Caki2 (cell line): ENCODE measurements at regions not wholly inside any gene's neighbourhood (a gene's known extent, or its start where the extent isn't known, plus 50 kb on each side); places are given as distances from the start of the nearest gene placed in this dataset.
A peak's percentile ranks its signal among the peaks of the same experiment; 100 is the strongest.
"Not testable (repeated sequence)": the region's sequence is repeated elsewhere in the genome, so short reads cannot be mapped to it uniquely, and the experiment has no call there.

Experiments
- DNase-seq: peaks from one replicate; pipeline ENCODE4 v3.0.0-alpha.2; 2015; ENCODE audit warnings: low read depth
- in situ Hi-C: cut with HindIII; loops from 2 replicates; pipeline ENCODE4 v1.10.0; 2016; ENCODE audit warnings: low sequenced_read_pairs, low pct_unique_long_range_greater_than_20kb, mixed read lengths

DNA sequence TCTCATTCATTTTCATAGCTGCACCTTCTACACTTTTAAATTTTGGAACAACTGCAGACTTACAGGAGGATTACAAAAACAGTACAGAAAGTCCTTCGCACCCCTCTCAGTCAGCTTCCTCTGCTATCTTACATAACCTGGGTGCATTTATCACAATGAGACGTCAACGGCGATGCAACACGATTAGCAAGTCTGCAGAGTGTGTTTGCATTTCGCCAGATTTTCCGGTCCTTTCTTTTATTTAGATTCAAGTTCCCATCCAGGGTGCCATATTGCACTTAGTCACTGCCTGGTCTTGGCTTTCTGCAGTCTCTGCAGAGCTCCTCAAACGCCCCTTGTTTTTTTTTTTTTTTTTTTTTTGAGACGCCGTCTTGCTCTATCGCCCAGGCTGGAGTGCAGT, 85.9 kb downstream of the ASMT start:
- DNase-seq, result no peak
- in situ Hi-C loops, result no loop called here

DNA sequence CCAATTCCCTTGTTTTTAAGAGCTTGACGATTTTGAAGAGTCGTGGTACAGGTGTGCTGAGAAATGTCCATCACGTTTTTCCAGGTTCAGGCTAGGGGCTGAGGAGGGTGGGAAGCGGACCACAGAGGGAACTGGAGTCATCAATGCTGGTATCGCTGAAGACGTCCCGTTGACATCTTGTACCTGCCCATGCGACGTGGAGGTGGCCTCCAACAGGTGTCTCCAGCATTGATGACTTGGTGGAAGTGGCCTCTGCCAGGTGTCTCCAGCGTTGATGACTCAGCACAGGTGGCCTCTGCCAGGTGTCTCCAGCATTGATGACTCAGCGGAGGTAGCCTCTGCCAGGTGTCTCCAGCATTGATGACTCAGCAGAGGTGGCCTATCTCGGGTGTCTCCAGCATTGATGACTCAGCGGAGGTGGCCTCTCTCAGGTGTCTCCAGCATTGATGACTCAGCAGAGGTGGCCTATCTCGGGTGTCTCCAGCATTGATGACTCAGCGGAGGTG, 86.6 kb downstream of the ASMT start:
- in situ Hi-C loops, DNase-seq: not testable (repeated sequence)

DNA sequence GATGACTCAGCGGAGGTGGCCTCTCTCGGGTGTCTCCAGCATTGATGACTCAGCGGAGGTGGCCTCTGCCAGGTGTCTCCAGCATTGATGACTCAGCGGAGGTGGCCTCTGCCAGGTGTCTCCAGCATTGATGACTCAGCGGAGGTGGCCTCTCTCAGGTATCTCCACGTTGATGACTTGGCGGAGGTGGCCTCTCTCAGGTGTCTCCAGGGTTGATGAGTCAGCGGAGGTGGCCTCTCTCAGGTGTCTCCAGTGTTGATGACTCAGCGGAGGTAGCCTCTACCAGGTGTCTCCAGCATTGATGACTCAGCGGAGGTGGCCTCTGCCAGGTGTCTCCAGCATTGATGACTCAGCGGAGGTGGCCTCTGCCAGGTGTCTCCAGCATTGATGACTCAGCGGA, 87.3 kb downstream of the ASMT start:
- in situ Hi-C loops, DNase-seq: not testable (repeated sequence)

DNA sequence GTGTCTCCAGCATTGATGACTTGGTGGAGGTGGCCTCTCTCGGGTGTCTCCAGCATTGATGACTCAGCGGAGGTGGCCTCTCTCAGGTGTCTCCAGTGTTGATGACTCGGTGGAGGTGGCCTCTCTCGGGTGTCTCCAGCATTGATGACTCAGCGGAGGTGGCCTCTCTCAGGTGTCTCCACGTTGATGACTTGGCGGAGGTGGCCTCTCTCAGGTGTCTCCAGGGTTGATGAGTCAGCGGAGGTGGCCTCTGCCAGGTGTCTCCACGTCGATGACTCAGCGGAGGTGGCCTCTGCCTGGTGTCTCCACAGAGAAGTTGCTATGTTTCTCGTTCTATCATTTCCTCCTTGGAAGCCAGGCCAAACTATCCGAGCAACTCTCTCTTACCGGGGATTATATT, 87.7 kb downstream of the ASMT start:
- in situ Hi-C loops, DNase-seq: not testable (repeated sequence)

DNA sequence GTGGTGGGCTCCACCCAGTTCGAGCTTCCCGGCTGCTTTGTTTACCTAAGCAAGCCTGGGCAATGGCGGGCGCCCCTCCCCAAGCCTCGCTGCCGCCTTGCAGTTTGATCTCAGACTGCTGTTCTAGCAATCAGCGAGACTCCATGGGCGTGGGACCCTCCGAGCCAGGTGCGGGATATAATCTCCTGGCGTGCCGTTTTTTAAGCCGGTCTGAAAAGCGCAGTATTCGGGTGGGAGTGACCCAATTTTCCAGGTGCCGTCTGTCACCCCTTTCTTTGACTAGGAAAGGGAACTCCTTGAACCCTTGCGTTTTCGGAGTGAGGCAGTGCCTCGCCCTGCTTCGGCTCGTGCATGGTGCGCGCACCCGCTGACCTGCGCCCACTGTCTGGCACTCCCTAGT, 94.4 kb downstream of the ASMT start:
- DNase-seq, in situ Hi-C loops: not testable (repeated sequence)

DNA sequence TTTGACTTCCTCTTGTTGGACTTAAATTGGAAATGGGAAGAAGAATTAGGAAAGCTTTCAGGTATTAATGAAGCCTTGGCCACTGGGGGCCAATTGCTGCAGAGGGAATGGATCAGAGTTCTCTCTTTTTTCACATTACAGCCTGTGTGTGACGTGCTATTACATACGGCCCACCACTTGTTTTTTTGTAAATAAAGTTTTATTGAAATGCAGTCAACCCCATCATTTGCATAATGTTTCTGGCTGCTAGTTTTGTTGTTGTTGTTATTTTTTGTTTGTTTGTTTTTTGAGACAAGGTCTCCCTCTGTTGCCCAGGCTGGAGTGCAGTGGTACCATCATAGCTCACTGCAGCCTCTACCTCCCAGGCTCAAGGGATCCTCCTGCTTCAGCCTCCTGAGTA, 98.4 kb downstream of the ASMT start:
- no peak for DNase-seq
- in situ Hi-C loops, result no loop called here

DNA sequence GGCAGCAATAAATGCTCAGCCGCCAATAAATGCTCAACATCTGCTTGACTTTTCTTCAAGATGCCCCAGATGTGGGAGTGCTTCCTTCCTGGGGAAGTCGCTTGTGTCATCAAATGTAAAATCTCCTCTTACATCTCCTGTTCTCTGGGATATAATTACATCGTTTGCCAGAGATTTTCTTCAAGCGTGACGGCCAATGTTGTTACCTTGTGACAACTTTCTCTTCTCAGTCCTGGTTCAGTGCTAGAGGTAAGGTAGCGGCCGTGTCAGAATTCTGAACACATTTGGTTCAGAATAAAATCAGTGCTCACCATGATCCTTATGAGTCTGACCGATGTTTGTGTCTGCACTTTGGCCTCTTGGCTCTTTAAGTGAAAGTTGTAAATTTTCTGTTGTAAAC, 102.5 kb downstream of the ASMT start:
- in situ Hi-C loops, result no loop called here
- no peak for DNase-seq

DNA sequence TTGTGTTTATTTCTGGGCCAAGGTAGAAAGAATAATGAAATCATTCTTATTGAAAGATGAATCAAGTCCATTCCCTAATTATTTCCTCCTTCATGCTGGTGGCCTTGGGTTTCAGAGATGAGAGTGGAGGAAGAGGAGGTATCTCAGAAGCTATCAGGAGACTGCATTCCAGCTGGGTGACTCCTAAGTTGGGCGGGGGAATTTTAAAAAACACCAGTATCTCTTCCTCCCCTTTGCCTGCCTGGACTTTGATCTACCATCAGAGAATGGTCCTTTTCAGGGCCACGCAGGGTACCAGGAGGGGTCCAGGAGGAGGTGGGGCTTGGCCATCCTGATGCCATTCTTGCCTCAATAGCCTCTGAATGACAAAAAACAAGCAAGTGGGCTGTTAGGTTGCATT, 104.4 kb downstream of the ASMT start:
- no peak for DNase-seq
- in situ Hi-C loops, result no loop called here

DNA sequence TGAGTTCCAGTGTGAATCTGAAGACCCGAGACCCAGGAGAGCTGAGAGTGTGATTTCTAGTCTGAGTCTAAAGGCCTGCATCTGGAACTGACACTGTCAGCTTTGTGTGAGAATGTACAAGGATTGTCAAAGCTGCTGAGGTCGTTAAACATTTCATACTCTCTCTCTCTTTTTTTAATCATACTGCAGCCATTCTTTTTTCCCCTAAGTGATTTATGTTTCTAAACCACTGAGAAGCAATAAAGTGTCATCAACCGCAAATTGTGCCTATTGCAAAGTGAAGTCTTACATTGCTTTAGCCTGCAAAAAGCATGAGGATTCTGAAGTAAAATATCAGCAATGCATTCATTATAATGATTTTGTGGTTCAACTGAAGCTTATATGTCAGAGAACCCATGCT, 106.0 kb downstream of the ASMT start:
- DNase-seq, result no peak
- in situ Hi-C loops, result no loop called here

DNA sequence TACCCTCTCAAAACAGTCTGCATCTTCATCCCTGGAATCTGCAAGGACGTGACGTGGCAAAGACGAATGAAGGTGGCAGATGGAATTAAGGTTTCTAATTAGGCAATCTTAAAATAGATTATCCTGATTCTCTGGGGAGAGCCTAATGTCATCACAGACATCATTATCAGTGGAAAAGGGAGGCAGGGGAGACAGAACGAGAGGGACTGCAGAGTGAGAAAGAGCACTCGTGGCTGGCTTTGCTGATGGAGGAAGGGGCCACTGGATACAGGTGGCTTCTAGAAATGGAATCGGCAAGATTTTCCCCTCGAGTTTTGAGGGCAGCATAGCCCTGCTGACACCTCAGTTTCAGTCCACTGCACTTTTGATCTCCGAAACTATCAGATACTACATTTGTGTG, 110.6 kb downstream of the ASMT start:
- no peak for DNase-seq
- in situ Hi-C loops, result no loop called here

DNA sequence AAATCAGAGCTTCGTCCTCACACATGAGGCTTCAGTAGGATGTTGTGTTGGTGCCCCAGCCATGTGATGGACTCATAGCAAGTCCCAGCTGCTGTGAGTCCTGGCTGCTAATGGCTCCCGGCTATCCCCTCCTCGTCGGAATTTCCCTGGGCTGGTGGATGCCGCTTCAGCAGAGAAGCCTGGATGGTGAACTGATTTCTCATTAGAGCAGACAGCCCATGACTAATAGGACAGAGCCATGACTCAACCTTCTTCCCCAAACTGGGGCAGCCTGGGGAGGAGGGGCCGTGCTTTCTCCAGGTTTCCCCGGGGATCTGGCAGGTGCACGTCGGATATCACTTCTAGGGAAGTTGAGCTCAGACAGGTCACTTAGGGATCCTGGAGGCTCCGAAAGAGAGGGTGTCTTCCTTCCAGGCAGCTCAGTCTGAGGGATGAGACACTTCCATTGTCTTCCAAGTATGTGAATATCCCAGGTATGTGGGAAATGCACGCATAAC, 112.7 kb downstream of the ASMT start:
- in situ Hi-C loops, result no loop called here

DNA sequence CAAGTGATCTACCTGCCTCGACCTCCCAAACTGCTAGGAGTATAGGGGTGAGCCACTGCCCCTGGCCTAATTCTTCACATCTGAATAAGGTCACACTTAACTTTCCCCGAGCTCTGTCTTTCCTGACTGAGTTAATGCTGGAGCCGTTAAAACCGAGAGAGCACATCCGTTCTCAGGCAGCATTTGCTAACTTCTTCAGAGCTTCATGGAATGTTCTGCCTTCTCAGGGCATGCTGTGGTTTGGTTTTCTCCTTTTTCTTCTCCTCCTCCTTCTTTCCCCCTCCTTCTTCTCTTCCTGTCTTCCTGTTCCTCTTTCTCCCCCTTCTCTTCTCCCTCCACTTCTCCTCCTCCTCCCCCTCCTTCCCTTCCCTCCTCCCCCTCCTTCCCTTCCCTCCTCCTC, 119.9 kb downstream of the ASMT start:
- no peak for DNase-seq
- in situ Hi-C loops, result no loop called here

More for the DNA sequence above, 112.7 kb downstream of the ASMT start:
- peak; percentile 91 for DNase-seq

DNA sequence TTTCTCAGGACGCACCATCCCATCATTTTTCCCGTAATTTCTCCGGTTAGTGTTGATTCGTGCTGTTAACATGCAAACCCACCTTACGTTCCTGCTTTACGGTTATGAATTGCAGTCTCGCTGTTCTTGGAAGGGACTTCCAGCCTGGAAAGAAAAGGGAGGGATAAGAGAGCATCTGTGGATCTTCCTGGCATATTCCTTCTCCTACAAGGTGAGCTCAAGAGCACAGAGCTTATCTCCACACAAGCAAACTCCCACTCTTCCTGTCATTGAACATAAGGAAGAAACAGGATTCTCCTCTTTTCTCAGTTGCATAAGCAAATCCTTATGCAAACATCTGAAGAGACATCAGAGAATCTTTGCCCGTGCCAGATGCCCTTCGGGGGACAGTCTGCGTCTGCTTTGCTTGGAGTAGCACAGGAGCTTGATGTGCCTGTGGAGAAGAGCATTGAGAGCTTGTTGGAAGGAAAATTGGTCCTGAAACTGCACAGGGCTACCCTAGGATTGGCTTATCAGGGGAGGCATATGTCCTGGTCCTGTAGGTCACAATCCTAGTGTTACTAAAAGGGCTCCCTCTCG, 127.0 kb downstream of the ASMT start:
- no peak for DNase-seq
- in situ Hi-C loops, result no loop called here

DNA sequence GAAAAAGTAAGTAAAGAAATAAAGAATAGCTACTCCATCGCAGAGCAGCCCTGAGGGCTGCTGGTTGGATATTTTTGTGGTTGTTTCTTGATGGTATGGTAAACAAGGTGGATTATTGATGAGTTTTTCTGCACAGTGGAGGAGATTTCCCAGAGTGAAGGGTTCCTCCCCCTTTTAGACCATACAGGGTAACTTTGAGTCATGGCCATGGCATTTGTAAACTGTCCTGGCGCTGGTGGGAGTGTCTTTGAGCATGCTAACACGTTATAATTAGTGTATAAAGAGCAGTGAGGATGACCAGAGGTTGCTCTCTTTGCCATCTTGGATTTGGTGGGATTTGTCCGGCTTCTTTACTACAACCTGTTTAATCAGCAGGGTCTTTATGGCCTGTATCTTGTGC, 128.2 kb downstream of the ASMT start:
- no peak for DNase-seq
- in situ Hi-C loops, result no loop called here

DNA sequence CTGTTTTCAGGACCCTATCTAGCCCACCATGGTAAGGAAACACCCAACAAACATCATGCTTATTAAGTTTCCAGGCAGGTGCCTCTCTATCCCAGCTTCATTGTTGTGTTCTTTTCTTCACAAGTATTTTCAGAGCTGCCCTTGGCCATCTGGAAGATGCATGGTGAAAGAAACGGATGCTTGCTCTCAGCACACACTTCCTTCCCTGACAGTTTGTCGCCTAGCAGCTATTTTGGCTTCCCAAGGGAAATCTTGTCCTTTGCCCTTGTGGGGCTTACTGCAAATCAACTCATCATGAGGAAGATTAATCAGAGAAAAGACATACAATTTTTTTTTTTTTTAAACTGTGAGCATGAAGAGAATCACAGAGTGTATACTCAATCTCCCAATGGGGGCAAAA, 128.8 kb downstream of the ASMT start:
- in situ Hi-C loops, result no loop called here
- no peak for DNase-seq

DNA sequence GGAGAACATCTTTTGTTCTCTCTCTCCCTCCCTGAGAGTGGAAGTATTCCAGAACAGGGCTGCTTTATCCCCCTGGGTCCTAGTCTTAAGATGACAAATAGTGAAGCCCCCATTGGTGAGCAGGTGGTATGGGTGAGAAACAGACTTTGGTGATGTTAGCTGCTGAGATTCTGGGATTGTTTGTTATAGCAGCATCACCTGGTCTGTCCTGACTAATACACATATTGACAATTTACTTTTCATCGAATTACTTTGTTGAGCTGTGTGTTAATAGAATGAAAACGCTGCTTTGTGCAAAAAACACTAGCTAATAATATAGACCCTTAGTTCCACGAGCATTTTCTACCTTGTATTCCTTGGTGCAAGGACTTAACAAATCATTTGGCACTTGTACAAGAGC, 133.5 kb downstream of the ASMT start:
- in situ Hi-C loops, result no loop called here
- DNase-seq, result no peak

DNA sequence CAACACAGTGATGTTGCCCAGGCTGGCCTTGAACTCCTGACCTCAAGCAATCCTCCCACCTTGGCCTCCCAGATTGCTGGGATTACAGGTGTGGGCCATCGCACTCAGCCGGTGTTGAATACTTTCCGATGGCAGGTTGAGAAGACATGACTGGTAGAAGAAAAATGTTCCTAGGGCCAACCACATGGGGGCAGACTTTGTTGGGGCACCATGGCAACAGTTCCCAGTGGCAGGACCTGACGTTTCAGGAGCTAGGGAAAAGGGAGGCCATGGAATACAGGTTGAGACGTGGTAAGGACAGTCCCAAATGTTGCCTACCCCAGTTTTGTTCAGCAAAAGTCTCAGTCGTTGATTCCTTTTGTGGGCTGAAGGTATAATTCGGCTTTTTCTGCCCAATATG, 134.6 kb downstream of the ASMT start:
- DNase-seq, result no peak
- in situ Hi-C loops, result no loop called here

DNA sequence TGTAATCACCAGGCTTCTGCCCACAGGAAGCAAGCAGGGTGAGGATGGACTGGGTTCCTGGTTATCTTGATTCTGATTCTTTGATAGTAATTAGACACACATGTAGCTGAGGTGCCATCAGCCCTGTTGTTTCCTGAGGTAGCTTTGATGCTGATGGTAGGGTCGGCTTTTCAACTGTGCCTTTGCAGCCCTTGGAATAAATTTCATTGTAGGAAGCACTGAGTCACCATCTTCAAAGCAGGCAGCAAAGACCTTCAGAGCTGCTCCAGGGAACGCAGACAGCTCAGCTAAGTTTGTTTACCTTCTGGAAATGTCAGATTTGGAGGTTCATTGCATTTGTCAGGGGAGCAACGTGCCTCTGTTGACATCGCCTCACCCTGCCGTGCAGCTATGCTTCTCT, 135.4 kb downstream of the ASMT start:
- DNase-seq, result no peak
- in situ Hi-C loops, result no loop called here

DNA sequence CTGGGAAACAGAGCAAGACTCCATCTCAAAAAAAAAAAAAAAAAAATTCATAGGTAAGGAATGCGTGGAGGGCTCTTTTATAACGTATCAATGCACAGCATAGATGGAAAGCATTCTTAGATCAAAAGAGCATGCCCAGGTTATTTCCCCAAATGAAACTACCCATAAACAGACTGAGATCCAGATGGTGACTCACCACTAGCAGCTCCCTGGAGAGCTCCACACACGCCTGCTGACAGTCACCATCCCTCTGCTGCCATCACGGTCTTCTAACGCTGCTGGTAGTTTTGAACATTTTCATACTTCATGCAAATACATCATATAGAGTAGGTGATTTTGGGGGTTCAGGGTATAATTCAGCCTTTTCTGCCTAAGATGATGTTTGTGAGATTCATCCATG, 136.9 kb downstream of the ASMT start:
- in situ Hi-C loops, result no loop called here
- DNase-seq, result no peak

DNA sequence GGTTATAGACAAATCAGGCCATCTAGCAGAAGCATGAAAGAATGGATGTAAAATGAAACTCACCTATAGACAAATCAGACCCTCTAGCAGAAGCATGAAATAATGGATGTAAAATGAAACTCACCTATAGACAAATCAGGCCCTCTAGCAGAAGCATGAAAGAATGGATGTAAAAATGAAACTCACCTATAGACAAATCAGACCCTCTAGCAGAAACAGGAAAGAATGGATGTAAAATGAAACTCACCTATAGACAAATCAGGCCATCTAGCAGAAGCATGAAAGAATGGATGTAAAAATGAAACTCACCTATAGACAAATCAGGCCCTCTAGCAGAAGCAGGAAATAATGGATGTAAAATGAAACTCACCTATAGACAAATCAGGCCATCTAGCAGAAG, 137.9 kb downstream of the ASMT start:
- in situ Hi-C loops, DNase-seq: not testable (repeated sequence)
